Peyer's patch (tissue), 4 donors: ENCODE measurements at regions not wholly inside any gene's neighbourhood (a gene's known extent, or its start where the extent isn't known, plus 50 kb on each side); places are given as distances from the start of the nearest gene placed in this dataset.

Source experiments
- POLR2A ChIP-seq, 2 donors: fragments of 450-650 bp; IDR thresholded peaks; one replicate each; pipeline ENCODE4 v1.5.1; 2017; ENCODE audit warnings: antibody characterized with exemption in 2 of 2, mild to moderate bottlenecking in 2 of 2, moderate library complexity in 2 of 2
- TF ChIP-seq, protein P1 (sequence below), 6 experiments: fragments of 450-650 bp in 4 of 6; fragments of 200-600 bp in 2 of 6; sonication (generic) in 1 of 6; IDR thresholded peaks; one replicate each; pipeline ENCODE4 v1.5.1; 2017 to 2019; ENCODE audit warnings: antibody characterized with exemption in 6 of 6, mild to moderate bottlenecking in 3 of 6, moderate library complexity in 1 of 6

DNA sequence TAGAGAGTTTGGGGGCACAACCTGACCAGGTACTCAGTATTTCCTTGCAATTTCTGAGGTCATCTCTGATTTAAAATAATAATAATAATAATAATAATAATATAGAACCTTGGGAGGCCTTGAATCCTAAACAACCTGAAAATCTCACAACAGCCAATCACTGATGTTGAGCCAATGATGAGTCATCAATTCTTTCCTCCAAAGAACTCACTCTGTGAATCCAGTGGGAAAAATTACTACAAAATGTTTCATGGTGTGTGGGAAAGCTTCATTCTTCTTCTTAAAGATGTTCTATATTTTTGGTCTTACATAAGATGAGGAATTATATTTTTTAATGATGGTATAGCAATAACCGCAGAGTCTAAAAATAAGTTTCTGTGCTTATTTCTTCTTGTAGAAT is 594.6 kb downstream of the EFNB2 start:
- TF ChIP-seq POLR2A (IDR thresholded peaks at IDR 0.05), result no peak
- TF ChIP-seq, protein P1, sequence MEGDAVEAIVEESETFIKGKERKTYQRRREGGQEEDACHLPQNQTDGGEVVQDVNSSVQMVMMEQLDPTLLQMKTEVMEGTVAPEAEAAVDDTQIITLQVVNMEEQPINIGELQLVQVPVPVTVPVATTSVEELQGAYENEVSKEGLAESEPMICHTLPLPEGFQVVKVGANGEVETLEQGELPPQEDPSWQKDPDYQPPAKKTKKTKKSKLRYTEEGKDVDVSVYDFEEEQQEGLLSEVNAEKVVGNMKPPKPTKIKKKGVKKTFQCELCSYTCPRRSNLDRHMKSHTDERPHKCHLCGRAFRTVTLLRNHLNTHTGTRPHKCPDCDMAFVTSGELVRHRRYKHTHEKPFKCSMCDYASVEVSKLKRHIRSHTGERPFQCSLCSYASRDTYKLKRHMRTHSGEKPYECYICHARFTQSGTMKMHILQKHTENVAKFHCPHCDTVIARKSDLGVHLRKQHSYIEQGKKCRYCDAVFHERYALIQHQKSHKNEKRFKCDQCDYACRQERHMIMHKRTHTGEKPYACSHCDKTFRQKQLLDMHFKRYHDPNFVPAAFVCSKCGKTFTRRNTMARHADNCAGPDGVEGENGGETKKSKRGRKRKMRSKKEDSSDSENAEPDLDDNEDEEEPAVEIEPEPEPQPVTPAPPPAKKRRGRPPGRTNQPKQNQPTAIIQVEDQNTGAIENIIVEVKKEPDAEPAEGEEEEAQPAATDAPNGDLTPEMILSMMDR (IDR thresholded peaks at IDR 0.05), result no peak
